Limb (tissue), 2 donors: ENCODE measurements at regions not wholly inside any gene's neighbourhood (a gene's known extent, or its start where the extent isn't known, plus 50 kb on each side); places are given as distances from the start of the nearest gene placed in this dataset.
"Not testable (repeated sequence)": the region's sequence is repeated elsewhere in the genome, so short reads cannot be mapped to it uniquely, and the experiment has no call there.

ENCODE experiments used
- DNase-seq, 2 donors: peaks; one replicate each; pipeline ENCODE4 v3.0.0-alpha.2; 2016; ENCODE audit errors: extremely low spot score in 2 of 2

GRCh38 chr5:120917214-120917758 lies 453.2 kb downstream of the PRR16 start:
- no peak for DNase-seq

GRCh38 chr5:120919017-120919416 lies 454.9 kb downstream of the PRR16 start:
- no peak for DNase-seq

GRCh38 chr5:120923026-120923425 lies 458.9 kb downstream of the PRR16 start:
- DNase-seq = no peak

- no peak for DNase-seq
Measured at GRCh38 chr5:120926471-120926870, 462.4 kb downstream of the PRR16 start.

- no peak for DNase-seq
Measured at GRCh38 chr5:120927950-120928530, 463.9 kb downstream of the PRR16 start.

- no peak for DNase-seq
Measured at GRCh38 chr5:120932480-120932879, 468.4 kb downstream of the PRR16 start.

- no peak for DNase-seq
Measured at GRCh38 chr5:120934031-120934430, 469.9 kb downstream of the PRR16 start.

GRCh38 chr5:120936652-120937051 lies 472.6 kb downstream of the PRR16 start:
- DNase-seq = no peak

GRCh38 chr5:120938604-120939003 lies 474.5 kb downstream of the PRR16 start:
- DNase-seq = no peak

GRCh38 chr5:120942596-120943350 lies 478.7 kb downstream of the PRR16 start:
- DNase-seq = peak in 1 of 2 donors; percentile 15

- DNase-seq = not testable (repeated sequence)
Measured at GRCh38 chr5:120949596-120949995, 485.5 kb downstream of the PRR16 start.

GRCh38 chr5:120953445-120953844 lies 489.3 kb downstream of the PRR16 start:
- DNase-seq = not testable (repeated sequence)

- DNase-seq = no peak
Measured at GRCh38 chr5:120954255-120954654, 490.2 kb downstream of the PRR16 start.

GRCh38 chr5:120955795-120956194 lies 491.7 kb downstream of the PRR16 start:
- DNase-seq = no peak

- no peak for DNase-seq
Measured at GRCh38 chr5:120958877-120959485, 494.9 kb downstream of the PRR16 start.

- DNase-seq = no peak
Measured at GRCh38 chr5:120960510-120960909, 496.4 kb downstream of the PRR16 start.

GRCh38 chr5:120967366-120967765 lies 503.3 kb downstream of the PRR16 start:
- DNase-seq = no peak

- DNase-seq = no peak
Measured at GRCh38 chr5:120974690-120975089, 510.6 kb downstream of the PRR16 start.

- no peak for DNase-seq
Measured at GRCh38 chr5:120982351-120982750, 518.3 kb downstream of the PRR16 start.

- DNase-seq = no peak
Measured at GRCh38 chr5:120985526-120985925, 521.4 kb downstream of the PRR16 start.

GRCh38 chr5:120988491-120988890 lies 524.4 kb downstream of the PRR16 start:
- DNase-seq = no peak

- DNase-seq = no peak
Measured at GRCh38 chr5:120988941-120989340, 524.8 kb downstream of the PRR16 start.
